Osteoblast (primary cell): ENCODE measurements at regions not wholly inside any gene's neighbourhood (a gene's known extent, or its start where the extent isn't known, plus 50 kb on each side); places are given as distances from the start of the nearest gene placed in this dataset.

ENCODE experiments used
- DNase-seq: peaks from one replicate; pipeline ENCODE4 v3.0.0; 2011; ENCODE audit warnings: low spot score, mixed read lengths; ENCODE audit not compliant: insufficient read length; ENCODE audit errors: missing footprints
- H2AFZ ChIP-seq: 2 replicates; pipeline ENCODE4 v1.6.0; 2011; ENCODE audit warnings: mild to moderate bottlenecking, low read length
- H3K27ac ChIP-seq: 2 replicates; pipeline ENCODE4 v1.5.1; 2011; ENCODE audit warnings: mild to moderate bottlenecking, low read depth, low read length, moderate library complexity
- H3K27me3 ChIP-seq: 2 replicates; pipeline ENCODE4 v1.6.0; 2012; ENCODE audit warnings: mild to moderate bottlenecking, control low read depth, inconsistent platforms, low read length, moderate library complexity; ENCODE audit not compliant: insufficient read depth
- H3K36me3 ChIP-seq: 2 replicates; pipeline ENCODE4 v1.5.1; 2011; ENCODE audit warnings: mild to moderate bottlenecking, low read length, control low read depth, moderate library complexity; ENCODE audit not compliant: insufficient read depth
- H3K4me1 ChIP-seq: 2 replicates; pipeline ENCODE4 v1.5.1; 2011; ENCODE audit warnings: mild to moderate bottlenecking, low read length, control low read depth, moderate library complexity; ENCODE audit not compliant: insufficient read depth
- H3K4me2 ChIP-seq: 2 replicates; pipeline ENCODE4 v1.6.0; 2011; ENCODE audit warnings: mild to moderate bottlenecking, low read length; ENCODE audit not compliant: insufficient read depth
- H3K4me3 ChIP-seq: fragments of 200-600 bp; sonication (generic); 3 replicates; pipeline ENCODE4 v1.5.1; 2012; ENCODE audit warnings: mild to moderate bottlenecking, low read length, inconsistent platforms; ENCODE audit not compliant: insufficient read depth
- H3K79me2 ChIP-seq: 2 replicates; pipeline ENCODE4 v1.6.0; 2012; ENCODE audit warnings: mild to moderate bottlenecking, low read length, control low read depth, inconsistent platforms; ENCODE audit not compliant: insufficient read depth
- H3K9me3 ChIP-seq: 2 replicates; pipeline ENCODE4 v1.5.1; 2011; ENCODE audit warnings: low read depth, low read length, control low read depth
- H4K20me1 ChIP-seq: 2 replicates; pipeline ENCODE4 v1.6.0; 2012; ENCODE audit warnings: mild to moderate bottlenecking, low read length, control low read depth; ENCODE audit not compliant: insufficient read depth
- CTCF ChIP-seq: IDR thresholded peaks from 2 replicates; pipeline ENCODE4 v1.5.1; 2011; ENCODE audit warnings: mild to moderate bottlenecking, low read depth, low read length, moderate library complexity; ENCODE audit errors: extremely low read depth

- H3K27ac ChIP-seq: no peak overlapping the region
- no peaks in the 10 kb centered on the region for H4K20me1 ChIP-seq
- no peak overlapping the region for H3K4me2 ChIP-seq
- peak; percentile 35 for DNase-seq
- H3K27me3 ChIP-seq: no peaks in the 10 kb centered on the region
- H3K4me1 ChIP-seq: peaks cover 7% of the 10 kb centered on the region
- no peak overlapping the region for H3K4me3 ChIP-seq
- H3K9me3 ChIP-seq: no peaks in the 10 kb centered on the region
- no peak for TF ChIP-seq CTCF
- H3K79me2 ChIP-seq: no peaks in the 10 kb centered on the region
- no peak overlapping the region for H2AFZ ChIP-seq
- H3K36me3 ChIP-seq: no peaks in the 10 kb centered on the region
These were observed 185.3 kb upstream of the IER5L start for GRCh38 chr9:129363216-129363873.

DNA sequence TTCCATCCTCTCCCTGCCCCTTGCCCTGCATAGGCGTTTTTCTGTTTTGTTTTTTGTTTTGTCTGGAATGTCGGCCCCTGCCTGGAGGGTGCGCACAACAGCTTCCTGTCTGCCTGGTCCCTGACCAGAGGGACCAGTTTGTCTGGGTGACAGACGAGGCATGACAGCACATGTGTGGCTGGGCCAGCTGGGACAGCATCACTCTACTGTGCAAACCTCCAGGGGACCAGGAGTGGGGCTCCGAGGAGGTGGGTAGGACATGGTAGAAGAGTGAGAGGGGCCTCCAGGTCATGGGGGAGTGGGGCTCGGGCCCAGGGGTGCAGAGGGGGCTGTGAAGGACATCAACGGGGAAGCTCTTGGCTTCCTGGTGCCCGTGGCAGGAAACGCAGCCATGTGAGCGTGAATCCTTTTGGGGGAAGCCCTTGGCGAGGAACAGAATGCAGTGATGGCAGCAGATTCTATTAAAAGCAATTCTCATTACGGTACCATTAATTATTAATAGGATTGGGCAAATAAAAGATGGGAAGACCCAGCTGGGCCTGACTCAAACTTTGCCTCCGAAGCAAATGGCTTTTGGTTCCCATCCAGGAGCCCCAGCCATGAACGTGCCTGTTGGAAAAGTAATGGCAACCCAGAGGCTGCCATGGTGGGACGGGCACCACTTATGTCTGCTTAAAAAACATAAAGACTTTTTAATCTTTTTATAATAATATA is 184.4 kb upstream of the IER5L start:
- no peaks in the 10 kb centered on the region for H3K27me3 ChIP-seq
- no peaks in the 10 kb centered on the region for H3K9me3 ChIP-seq
- no peak overlapping the region for H3K27ac ChIP-seq
- no peak overlapping the region for H2AFZ ChIP-seq
- peaks cover 7% of the 10 kb centered on the region for H3K4me1 ChIP-seq
- DNase-seq: peak; percentile 35
- no peaks in the 10 kb centered on the region for H3K79me2 ChIP-seq
- no peak overlapping the region for H3K4me2 ChIP-seq
- no peaks in the 10 kb centered on the region for H4K20me1 ChIP-seq
- no peak for TF ChIP-seq CTCF
- H3K4me3 ChIP-seq: no peak overlapping the region
- H3K36me3 ChIP-seq: no peaks in the 10 kb centered on the region

GRCh38 chr9:129361196-129361595 is 183.1 kb upstream of the IER5L start:
- peaks cover 7% of the 10 kb centered on the region for H3K4me1 ChIP-seq
- no peak overlapping the region for H2AFZ ChIP-seq
- no peak overlapping the region for H3K4me2 ChIP-seq
- no peaks in the 10 kb centered on the region for H3K36me3 ChIP-seq
- no peak overlapping the region for H3K4me3 ChIP-seq
- no peaks in the 10 kb centered on the region for H3K79me2 ChIP-seq
- peak; percentile 41 for DNase-seq
- H3K9me3 ChIP-seq: no peaks in the 10 kb centered on the region
- TF ChIP-seq CTCF: no peak
- H4K20me1 ChIP-seq: no peaks in the 10 kb centered on the region
- H3K27ac ChIP-seq: no peak overlapping the region
- no peaks in the 10 kb centered on the region for H3K27me3 ChIP-seq

GRCh38 chr9:129359916-129360536 is 182.0 kb upstream of the IER5L start:
- Histone ChIP-seq H3K4me2 (no peak overlapping the region), H2AFZ (no peak overlapping the region), H3K27me3 (no peaks in the 10 kb centered on the region), H4K20me1 (no peaks in the 10 kb centered on the region), H3K36me3 (no peaks in the 10 kb centered on the region), H3K4me3 (no peak overlapping the region), H3K9me3 (peaks cover 6% of the 10 kb centered on the region), H3K79me2 (no peaks in the 10 kb centered on the region), H3K4me1 (peaks cover 5% of the 10 kb centered on the region), H3K27ac (no peak overlapping the region)
- DNase-seq: peak; percentile 56
- TF ChIP-seq CTCF: no peak
